ENCODE measurements at regions not wholly inside any gene's neighbourhood (a gene's known extent, or its start where the extent isn't known, plus 50 kb on each side); places are given as distances from the start of the nearest gene placed in this dataset.

DNA sequence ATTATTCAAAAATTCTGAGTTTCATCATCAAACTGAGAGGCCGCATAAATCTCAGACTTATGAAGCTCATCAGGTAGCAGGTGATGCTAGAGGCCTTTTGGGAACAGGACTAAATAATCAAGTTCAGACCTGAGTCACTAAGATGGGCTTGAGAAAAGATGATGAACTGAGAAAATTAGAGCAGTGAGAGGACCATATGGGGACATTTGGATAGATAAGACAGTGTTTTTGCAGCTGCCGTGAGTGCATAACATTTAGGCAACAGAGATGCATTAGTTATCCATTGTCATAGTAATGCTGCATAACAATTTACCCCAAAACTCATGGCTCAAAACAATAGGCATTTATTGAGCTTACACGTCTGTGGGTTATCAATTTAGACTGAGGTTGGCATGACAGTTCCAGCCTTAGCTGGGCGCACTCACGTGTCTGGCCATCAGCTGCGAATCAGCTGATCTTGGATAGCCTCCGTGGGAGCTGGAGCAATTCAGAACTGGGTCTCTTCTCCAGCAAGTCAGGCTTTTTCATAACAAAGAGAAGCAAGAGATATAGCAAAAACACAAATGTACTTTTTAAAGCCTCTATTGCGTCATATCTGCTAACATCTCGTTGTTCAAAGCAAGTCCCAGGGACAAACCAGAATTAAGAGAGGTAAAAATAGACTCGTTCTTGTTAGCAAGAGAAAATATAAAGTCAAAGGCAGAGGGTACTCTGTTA is 72.8 kb downstream of the CAPZA3 start:
- no peak overlapping the region for H3K4me3 Mint-ChIP-seq
- no peak for ATAC-seq
- no peaks in the 10 kb centered on the region for H3K4me1 Mint-ChIP-seq
- no peaks in the 10 kb centered on the region for H3K4me1 ChIP-seq (ENCODE audit: control insufficient read depth, insufficient read depth, low read length)
- H3K36me3 Mint-ChIP-seq = no peaks in the 10 kb centered on the region
- intact Hi-C loops (cut with micrococcal nuclease) = no loop called here
- no peak for TF ChIP-seq CTCF (IDR thresholded peaks at IDR 0.05)
- no peaks in the 10 kb centered on the region for H3K9me3 ChIP-seq (ENCODE audit: control insufficient read depth, insufficient read depth, low read length)
- no peaks in the 10 kb centered on the region for H3K36me3 ChIP-seq (ENCODE audit: control insufficient read depth, insufficient read depth, low read length)
- H3K4me3 ChIP-seq (ENCODE audit: low read length) = no peak overlapping the region
- H3K27me3 ChIP-seq (ENCODE audit: control insufficient read depth, insufficient read depth, low read length) = no peaks in the 10 kb centered on the region
- no peak overlapping the region for H3K27ac ChIP-seq (ENCODE audit: low read length)
- no peaks in the 10 kb centered on the region for H3K27me3 Mint-ChIP-seq (ENCODE audit: low read depth in 2 of 2)
- no peak for DNase-seq
- 87% methylated on average over 10 of the region's 10 CpGs for WGBS (ENCODE audit: insufficient coverage)
- H3K9me3 Mint-ChIP-seq = peaks cover 5% of the 10 kb centered on the region in 2 donors
- H3K27ac Mint-ChIP-seq = no peak overlapping the region

DNA sequence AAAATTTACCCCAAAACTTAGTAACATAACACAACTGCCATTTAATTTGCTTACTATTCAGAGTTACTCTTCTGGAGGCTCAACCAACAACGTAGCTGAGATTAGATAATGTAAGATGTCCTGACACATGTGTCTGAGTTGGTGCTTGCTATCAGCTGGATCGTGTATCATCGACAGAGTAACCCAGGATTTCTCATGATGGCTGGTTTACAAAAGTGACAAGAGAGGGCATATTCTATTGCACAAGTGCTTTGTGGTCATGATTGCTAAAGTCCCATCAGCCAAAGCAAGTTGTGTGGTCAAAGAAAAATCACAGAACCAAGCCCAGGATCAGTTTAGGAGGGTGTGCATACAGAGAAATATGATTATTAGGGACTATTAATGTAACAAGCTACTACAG is 73.4 kb downstream of the CAPZA3 start:
- no peak overlapping the region for H3K4me3 ChIP-seq (ENCODE audit: low read length)
- Mint-ChIP-seq H3K9me3 (peaks cover 5% of the 10 kb centered on the region in 2 donors), H3K27me3 (ENCODE audit: low read depth in 2 of 2) (no peaks in the 10 kb centered on the region), H3K4me1 (no peaks in the 10 kb centered on the region), H3K36me3 (no peaks in the 10 kb centered on the region), H3K27ac (no peak overlapping the region), H3K4me3 (no peak overlapping the region)
- TF ChIP-seq CTCF (IDR thresholded peaks at IDR 0.05) = no peak
- H3K4me1 ChIP-seq (ENCODE audit: control insufficient read depth, insufficient read depth, low read length) = no peaks in the 10 kb centered on the region
- WGBS (ENCODE audit: insufficient coverage) = 91% methylated on average over 3 of the region's 3 CpGs
- DNase-seq (no peak), ATAC-seq (no peak)
- H3K27ac ChIP-seq (ENCODE audit: low read length) = no peak overlapping the region
- H3K9me3 ChIP-seq (ENCODE audit: control insufficient read depth, insufficient read depth, low read length) = no peaks in the 10 kb centered on the region
- H3K36me3 ChIP-seq (ENCODE audit: control insufficient read depth, insufficient read depth, low read length) = no peaks in the 10 kb centered on the region
- intact Hi-C loops (cut with micrococcal nuclease) = no loop called here
- H3K27me3 ChIP-seq (ENCODE audit: control insufficient read depth, insufficient read depth, low read length) = no peaks in the 10 kb centered on the region

DNA sequence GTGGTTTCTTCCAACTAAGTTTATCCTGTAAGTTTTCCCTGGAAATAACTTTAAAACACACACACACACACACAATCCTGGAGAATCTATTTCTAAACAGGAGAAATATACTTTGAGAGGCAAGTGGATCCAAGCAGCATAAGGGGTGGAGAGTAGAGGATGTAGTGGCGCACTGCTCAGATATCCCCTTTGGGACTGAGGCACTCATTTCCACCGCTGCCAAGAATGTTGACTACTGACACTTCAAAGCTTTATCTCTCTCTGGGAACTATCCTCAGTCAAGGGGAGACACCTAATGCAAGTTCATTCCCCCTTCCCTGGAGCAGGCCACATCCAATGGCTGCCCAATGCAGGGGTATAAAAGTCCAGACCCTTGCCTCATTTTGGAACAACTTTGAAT is 75.8 kb downstream of the CAPZA3 start:
- Mint-ChIP-seq H3K27me3 (ENCODE audit: low read depth in 2 of 2) (no peaks in the 10 kb centered on the region), H3K4me3 (no peak overlapping the region), H3K36me3 (no peaks in the 10 kb centered on the region), H3K9me3 (peaks cover 3% of the 10 kb centered on the region in 2 donors), H3K27ac (no peak overlapping the region), H3K4me1 (no peaks in the 10 kb centered on the region)
- no peak overlapping the region for H3K27ac ChIP-seq (ENCODE audit: low read length)
- ATAC-seq (no peak), DNase-seq (no peak)
- WGBS (ENCODE audit: insufficient coverage) = 69% methylated on average over 2 of the region's 2 CpGs
- no peaks in the 10 kb centered on the region for H3K4me1 ChIP-seq (ENCODE audit: control insufficient read depth, insufficient read depth, low read length)
- no peaks in the 10 kb centered on the region for H3K36me3 ChIP-seq (ENCODE audit: control insufficient read depth, insufficient read depth, low read length)
- H3K27me3 ChIP-seq (ENCODE audit: control insufficient read depth, insufficient read depth, low read length) = no peaks in the 10 kb centered on the region
- H3K9me3 ChIP-seq (ENCODE audit: control insufficient read depth, insufficient read depth, low read length) = no peaks in the 10 kb centered on the region
- no peak overlapping the region for H3K4me3 ChIP-seq (ENCODE audit: low read length)
- no peak for TF ChIP-seq CTCF (IDR thresholded peaks at IDR 0.05)
- intact Hi-C loops (cut with micrococcal nuclease) = no loop called here

Measured in natural killer cell (primary cell).